Activated naive CD4-positive, alpha-beta T cell treated with anti-CD3 and anti-CD28 coated beads for 36 hours (primary cell): ENCODE measurements at regions not wholly inside any gene's neighbourhood (a gene's known extent, or its start where the extent isn't known, plus 50 kb on each side); places are given as distances from the start of the nearest gene placed in this dataset.

ENCODE experiments used
- CTCF ChIA-PET: fragments of 350-600 bp; sonication (Branson Sonifier 250); formaldehyde crosslinking; loops from one replicate; lab custom pipeline; 2021; ENCODE audit warnings: antibody characterized with exemption; lab: Charles Lee
- DNase-seq: peaks from one replicate; pipeline ENCODE4 v3.0.0-alpha.2; 2020
- H3K27ac Mint-ChIP-seq: one replicate; pipeline ENCODE4 v1.8.0; 2021; ENCODE audit warnings: mild to moderate bottlenecking, mixed read lengths
- H3K27me3 Mint-ChIP-seq: one replicate; pipeline ENCODE4 v1.8.0; 2021; ENCODE audit warnings: low read depth, mixed read lengths
- H3K36me3 Mint-ChIP-seq: one replicate; pipeline ENCODE4 v1.8.0; 2021; ENCODE audit warnings: low read depth, mixed read lengths
- H3K4me1 Mint-ChIP-seq: one replicate; pipeline ENCODE4 v1.8.0; 2021; ENCODE audit warnings: low read depth, mixed read lengths
- H3K4me3 Mint-ChIP-seq: one replicate; pipeline ENCODE4 v1.8.0; 2021; ENCODE audit warnings: mild to moderate bottlenecking, moderate library complexity, mixed read lengths
- H3K9me3 Mint-ChIP-seq: one replicate; pipeline ENCODE4 v1.8.0; 2021; ENCODE audit warnings: mixed read lengths
- intact Hi-C: fragments of 100-400 bp; cut with micrococcal nuclease; formaldehyde crosslinking; loops from one replicate; pipeline ENCODE4 v1.15.1; 2023

GRCh38 chr2:222782201-222782730, 78.6 kb upstream of the ACSL3 start:
- no peak for DNase-seq
- no peaks in the 10 kb centered on the region for H3K9me3 Mint-ChIP-seq
- intact Hi-C loops = no loop called here
- peaks cover 1% of the 10 kb centered on the region for H3K27me3 Mint-ChIP-seq
- no peak overlapping the region for H3K4me3 Mint-ChIP-seq
- CTCF ChIA-PET = interaction anchor here (1.0 kb wide), 1 partner anchor 157 kb away, joined by 3 read pairs; no protein-coding TSS in a partner anchor
- peaks cover 3% of the 10 kb centered on the region for H3K4me1 Mint-ChIP-seq
- H3K36me3 Mint-ChIP-seq = no peaks in the 10 kb centered on the region
- no peak overlapping the region for H3K27ac Mint-ChIP-seq

GRCh38 chr2:222783592-222783991, 77.2 kb upstream of the ACSL3 start:
- Mint-ChIP-seq H3K9me3 (no peaks in the 10 kb centered on the region), H3K27me3 (peaks cover 1% of the 10 kb centered on the region), H3K36me3 (no peaks in the 10 kb centered on the region), H3K27ac (no peak overlapping the region), H3K4me3 (no peak overlapping the region), H3K4me1 (peaks cover 7% of the 10 kb centered on the region)
- DNase-seq = no peak
- intact Hi-C loops = no loop called here
- CTCF ChIA-PET = interaction anchor here (1.0 kb wide), 1 partner anchor 156 kb away, joined by 3 read pairs; no protein-coding TSS in a partner anchor

- H3K4me3 Mint-ChIP-seq = no peak overlapping the region
- peak overlapping the region; percentile 98 for H3K27ac Mint-ChIP-seq
- no peaks in the 10 kb centered on the region for H3K27me3 Mint-ChIP-seq
- H3K9me3 Mint-ChIP-seq = no peaks in the 10 kb centered on the region
- intact Hi-C loops = no loop called here
- CTCF ChIA-PET = no interaction called here
- H3K36me3 Mint-ChIP-seq = no peaks in the 10 kb centered on the region
- DNase-seq = no peak
- peaks cover 23% of the 10 kb centered on the region for H3K4me1 Mint-ChIP-seq
Measured at GRCh38 chr2:222790932-222791331, 69.9 kb upstream of the ACSL3 start.

GRCh38 chr2:222792001-222792611, 68.7 kb upstream of the ACSL3 start:
- DNase-seq = no peak
- intact Hi-C loops = no loop called here
- no peaks in the 10 kb centered on the region for H3K27me3 Mint-ChIP-seq

GRCh38 chr2:222794585-222795449, 66.0 kb upstream of the ACSL3 start:
- intact Hi-C loops = no loop called here

More at GRCh38 chr2:222792001-222792611, 68.7 kb upstream of the ACSL3 start:
- no peak overlapping the region for H3K4me3 Mint-ChIP-seq
- CTCF ChIA-PET = interaction anchor here (1.0 kb wide), 1 partner anchor 102 kb away, joined by 3 read pairs; no protein-coding TSS in a partner anchor
- H3K4me1 Mint-ChIP-seq = peaks cover 20% of the 10 kb centered on the region
- no peaks in the 10 kb centered on the region for H3K36me3 Mint-ChIP-seq
- H3K27ac Mint-ChIP-seq = no peak overlapping the region
- H3K9me3 Mint-ChIP-seq = no peaks in the 10 kb centered on the region

GRCh38 chr2:222795450-222796357, 65.1 kb upstream of the ACSL3 start:
- intact Hi-C loops = no loop called here
- Mint-ChIP-seq H3K4me3 (no peak overlapping the region), H3K4me1 (no peaks in the 10 kb centered on the region), H3K27ac (no peak overlapping the region), H3K27me3 (no peaks in the 10 kb centered on the region), H3K36me3 (no peaks in the 10 kb centered on the region), H3K9me3 (no peaks in the 10 kb centered on the region)
- DNase-seq = no peak
- CTCF ChIA-PET = interaction anchor here (1.5 to 3.1 kb wide), 4 partner anchors 67 to 108 kb away, joined by 4 to 15 read pairs (median 6); no protein-coding TSS in a partner anchor

More at GRCh38 chr2:222794585-222795449, 66.0 kb upstream of the ACSL3 start:
- no peaks in the 10 kb centered on the region for H3K36me3 Mint-ChIP-seq
- no peak overlapping the region for H3K4me3 Mint-ChIP-seq
- no peaks in the 10 kb centered on the region for H3K9me3 Mint-ChIP-seq
- H3K27me3 Mint-ChIP-seq = no peaks in the 10 kb centered on the region
- DNase-seq = no peak
- H3K27ac Mint-ChIP-seq = no peak overlapping the region
- H3K4me1 Mint-ChIP-seq = peaks cover 5% of the 10 kb centered on the region
- CTCF ChIA-PET = interaction anchor here (0.5 to 2.0 kb wide), 4 partner anchors 68 to 369 kb away, joined by 3 to 4 read pairs (median 4); no protein-coding TSS in a partner anchor

GRCh38 chr2:222796413-222797103, 64.3 kb upstream of the ACSL3 start:
- CTCF ChIA-PET = interaction anchor here (0.6 to 3.1 kb wide), 7 partner anchors 28 to 123 kb away, joined by 3 to 15 read pairs (median 3); no protein-coding TSS in a partner anchor
- Mint-ChIP-seq H3K4me1 (no peaks in the 10 kb centered on the region), H3K27ac (no peak overlapping the region), H3K27me3 (no peaks in the 10 kb centered on the region), H3K36me3 (no peaks in the 10 kb centered on the region), H3K4me3 (no peak overlapping the region), H3K9me3 (no peaks in the 10 kb centered on the region)
- DNase-seq = no peak
- intact Hi-C loops = loop anchor here (1.0 kb wide), 2 partner anchors 107 to 143 kb away; no protein-coding TSS in a partner anchor

- Mint-ChIP-seq H3K27me3 (no peaks in the 10 kb centered on the region), H3K9me3 (no peaks in the 10 kb centered on the region), H3K4me1 (no peaks in the 10 kb centered on the region), H3K27ac (no peak overlapping the region), H3K36me3 (no peaks in the 10 kb centered on the region), H3K4me3 (no peak overlapping the region)
- DNase-seq = no peak
- CTCF ChIA-PET = interaction anchor here (0.6 to 3.1 kb wide), 9 partner anchors 28 to 134 kb away, joined by 3 to 15 read pairs (median 3); no protein-coding TSS in a partner anchor
- intact Hi-C loops = loop anchor here (1.0 kb wide), 2 partner anchors 106 to 142 kb away; no protein-coding TSS in a partner anchor
Measured at GRCh38 chr2:222797261-222797660, 63.6 kb upstream of the ACSL3 start.

- no peak overlapping the region for H3K4me3 Mint-ChIP-seq
- H3K27me3 Mint-ChIP-seq = no peaks in the 10 kb centered on the region
- H3K36me3 Mint-ChIP-seq = no peaks in the 10 kb centered on the region
- H3K9me3 Mint-ChIP-seq = no peaks in the 10 kb centered on the region
- CTCF ChIA-PET = interaction anchor here (0.7 to 3.1 kb wide), 6 partner anchors 9 to 135 kb away, joined by 3 to 15 read pairs (median 4); no protein-coding TSS in a partner anchor
- no peak for DNase-seq
- intact Hi-C loops = loop anchor here (1.0 kb wide), 2 partner anchors 105 to 141 kb away; no protein-coding TSS in a partner anchor
- no peak overlapping the region for H3K27ac Mint-ChIP-seq
- H3K4me1 Mint-ChIP-seq = no peaks in the 10 kb centered on the region
Measured at GRCh38 chr2:222797871-222798270, 63.0 kb upstream of the ACSL3 start.

- Mint-ChIP-seq H3K27ac (no peak overlapping the region), H3K27me3 (no peaks in the 10 kb centered on the region), H3K36me3 (no peaks in the 10 kb centered on the region), H3K4me1 (no peaks in the 10 kb centered on the region), H3K9me3 (no peaks in the 10 kb centered on the region), H3K4me3 (no peak overlapping the region)
- CTCF ChIA-PET = interaction anchor here (0.6 to 3.1 kb wide), 4 partner anchors 10 to 108 kb away, joined by 3 to 15 read pairs (median 4); no protein-coding TSS in a partner anchor
- DNase-seq = no peak
- intact Hi-C loops = no loop called here
Measured at GRCh38 chr2:222798528-222798927, 62.3 kb upstream of the ACSL3 start.
